Erythroblast (primary cell): ENCODE measurements at regions not wholly inside any gene's neighbourhood (a gene's known extent, or its start where the extent isn't known, plus 50 kb on each side); places are given as distances from the start of the nearest gene placed in this dataset.
"Not testable (repeated sequence)": the region's sequence is repeated elsewhere in the genome, so short reads cannot be mapped to it uniquely, and the experiment has no call there.

Experiments used
- DNase-seq, 2 experiments: peaks; one replicate each; lab custom pipeline; 2025; lab: John Stamatoyannopoulos, UW
- GATA1 ChIP-seq: IDR thresholded peaks from 2 replicates; pipeline ENCODE4 v1.6.1; 2011; ENCODE audit warnings: low read depth, mild to moderate bottlenecking, control low read depth, low read length, moderate library complexity
- POLR2A ChIP-seq: IDR thresholded peaks from 2 replicates; pipeline ENCODE4 v1.6.1; 2011; ENCODE audit warnings: mild to moderate bottlenecking, low read length

GRCh38 chr20:55937283-55937682 is 68.0 kb downstream of the CBLN4 start:
- DNase-seq, result no peak
- TF ChIP-seq POLR2A, result no peak
- no peak for TF ChIP-seq GATA1

- TF ChIP-seq POLR2A (no peak), GATA1 (no peak)
- no peak for DNase-seq
Observed at GRCh38 chr20:55936209-55936595, 69.1 kb downstream of the CBLN4 start.

GRCh38 chr20:55935448-55936208 is 69.7 kb downstream of the CBLN4 start:
- TF ChIP-seq POLR2A (no peak), GATA1 (no peak)
- no peak for DNase-seq

- no peak for TF ChIP-seq GATA1
- TF ChIP-seq POLR2A, result no peak
- no peak for DNase-seq
Observed at GRCh38 chr20:55934146-55934545, 71.2 kb downstream of the CBLN4 start.

- DNase-seq, result not testable (repeated sequence)
Observed at GRCh38 chr20:55930876-55931275, 74.4 kb downstream of the CBLN4 start.

GRCh38 chr20:55928266-55928665 is 77.1 kb downstream of the CBLN4 start:
- DNase-seq, result no peak
- TF ChIP-seq POLR2A (no peak), GATA1 (no peak)

GRCh38 chr20:55919956-55920355 is 85.4 kb downstream of the CBLN4 start:
- TF ChIP-seq POLR2A (no peak), GATA1 (no peak)
- DNase-seq, result no peak

- TF ChIP-seq POLR2A (no peak), GATA1 (no peak)
- no peak for DNase-seq
Observed at GRCh38 chr20:55919319-55919718, 86.0 kb downstream of the CBLN4 start.

- TF ChIP-seq POLR2A, result no peak
- TF ChIP-seq GATA1, result no peak
- no peak for DNase-seq
Observed at GRCh38 chr20:55918471-55918870, 86.8 kb downstream of the CBLN4 start.

- DNase-seq, result no peak
- TF ChIP-seq POLR2A (no peak), GATA1 (no peak)
Observed at GRCh38 chr20:55893031-55893430, 112.3 kb downstream of the CBLN4 start.

- DNase-seq, result no peak
- no peak for TF ChIP-seq POLR2A
- no peak for TF ChIP-seq GATA1
Observed at GRCh38 chr20:55888685-55889084, 116.6 kb downstream of the CBLN4 start.

- DNase-seq, result no peak
- TF ChIP-seq GATA1 (no peak), POLR2A (no peak)
Observed at GRCh38 chr20:55882910-55883309, 122.4 kb downstream of the CBLN4 start.

GRCh38 chr20:55882286-55882685 is 123.0 kb downstream of the CBLN4 start:
- TF ChIP-seq GATA1 (no peak), POLR2A (no peak)
- no peak for DNase-seq

- no peak for TF ChIP-seq POLR2A
- no peak for TF ChIP-seq GATA1
- no peak for DNase-seq
Observed at GRCh38 chr20:55881204-55881603, 124.1 kb downstream of the CBLN4 start.

- no peak for DNase-seq
- TF ChIP-seq GATA1 (no peak), POLR2A (no peak)
Observed at GRCh38 chr20:55880361-55880760, 125.0 kb downstream of the CBLN4 start.
